ENCODE measurements at regions not wholly inside any gene's neighbourhood (a gene's known extent, or its start where the extent isn't known, plus 50 kb on each side); places are given as distances from the start of the nearest gene placed in this dataset.

DNA sequence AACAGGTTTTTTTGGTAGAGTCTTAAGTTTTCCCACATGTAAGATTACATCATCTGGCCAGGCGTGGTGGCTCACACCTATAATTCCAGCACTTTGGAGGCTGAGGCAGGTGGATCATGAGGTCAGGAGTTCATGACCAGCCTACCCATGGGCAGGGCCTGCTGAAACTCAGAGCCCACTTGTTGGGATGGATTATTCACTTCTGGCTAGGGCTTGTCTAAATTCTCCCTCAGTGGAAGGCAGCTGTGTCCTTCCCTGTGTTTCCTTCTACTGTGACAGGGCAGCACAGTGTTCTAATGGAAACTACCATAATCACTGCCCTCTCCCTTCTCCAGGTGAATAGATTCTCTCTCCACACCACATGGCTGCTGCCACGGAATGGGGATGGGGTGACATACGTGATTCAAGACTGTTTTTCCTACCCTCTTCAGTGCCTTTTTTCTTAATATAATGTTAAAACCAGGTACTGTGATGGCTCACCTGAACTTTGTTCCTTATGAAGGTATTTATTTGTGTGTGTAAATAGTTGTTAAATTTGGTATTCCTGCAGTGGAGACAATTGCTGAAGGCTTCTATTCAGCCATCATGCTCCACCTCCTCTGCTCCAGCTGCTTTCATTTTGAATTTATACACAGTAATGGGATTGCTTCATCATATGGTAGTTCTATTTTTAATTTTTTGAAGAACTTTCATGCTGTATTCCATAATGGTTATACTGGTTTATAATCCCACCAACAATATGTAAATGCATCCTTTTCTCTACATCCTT lies 287.2 kb upstream of the HS3ST1 start:
- DNase-seq = no peak
- H3K36me3 ChIP-seq = no peaks in the 10 kb centered on the region
- no peaks in the 10 kb centered on the region for H3K4me1 ChIP-seq
- H3K4me3 ChIP-seq = no peak overlapping the region
- no peaks in the 10 kb centered on the region for H3K9me3 ChIP-seq
- H3K9ac ChIP-seq (ENCODE audit: low read depth in 2 of 2, low read length in 2 of 2) = no peak overlapping the region
- intact Hi-C loops (cut with DNase I) = loop anchor here (10.0 kb wide), 1 partner anchor 281 kb away; no protein-coding TSS in a partner anchor
- TF ChIP-seq, protein P1, sequence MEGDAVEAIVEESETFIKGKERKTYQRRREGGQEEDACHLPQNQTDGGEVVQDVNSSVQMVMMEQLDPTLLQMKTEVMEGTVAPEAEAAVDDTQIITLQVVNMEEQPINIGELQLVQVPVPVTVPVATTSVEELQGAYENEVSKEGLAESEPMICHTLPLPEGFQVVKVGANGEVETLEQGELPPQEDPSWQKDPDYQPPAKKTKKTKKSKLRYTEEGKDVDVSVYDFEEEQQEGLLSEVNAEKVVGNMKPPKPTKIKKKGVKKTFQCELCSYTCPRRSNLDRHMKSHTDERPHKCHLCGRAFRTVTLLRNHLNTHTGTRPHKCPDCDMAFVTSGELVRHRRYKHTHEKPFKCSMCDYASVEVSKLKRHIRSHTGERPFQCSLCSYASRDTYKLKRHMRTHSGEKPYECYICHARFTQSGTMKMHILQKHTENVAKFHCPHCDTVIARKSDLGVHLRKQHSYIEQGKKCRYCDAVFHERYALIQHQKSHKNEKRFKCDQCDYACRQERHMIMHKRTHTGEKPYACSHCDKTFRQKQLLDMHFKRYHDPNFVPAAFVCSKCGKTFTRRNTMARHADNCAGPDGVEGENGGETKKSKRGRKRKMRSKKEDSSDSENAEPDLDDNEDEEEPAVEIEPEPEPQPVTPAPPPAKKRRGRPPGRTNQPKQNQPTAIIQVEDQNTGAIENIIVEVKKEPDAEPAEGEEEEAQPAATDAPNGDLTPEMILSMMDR (IDR thresholded peaks at IDR 0.05) = no peak
- H3K27me3 ChIP-seq = no peaks in the 10 kb centered on the region
- no peak overlapping the region for H3K27ac ChIP-seq

DNA sequence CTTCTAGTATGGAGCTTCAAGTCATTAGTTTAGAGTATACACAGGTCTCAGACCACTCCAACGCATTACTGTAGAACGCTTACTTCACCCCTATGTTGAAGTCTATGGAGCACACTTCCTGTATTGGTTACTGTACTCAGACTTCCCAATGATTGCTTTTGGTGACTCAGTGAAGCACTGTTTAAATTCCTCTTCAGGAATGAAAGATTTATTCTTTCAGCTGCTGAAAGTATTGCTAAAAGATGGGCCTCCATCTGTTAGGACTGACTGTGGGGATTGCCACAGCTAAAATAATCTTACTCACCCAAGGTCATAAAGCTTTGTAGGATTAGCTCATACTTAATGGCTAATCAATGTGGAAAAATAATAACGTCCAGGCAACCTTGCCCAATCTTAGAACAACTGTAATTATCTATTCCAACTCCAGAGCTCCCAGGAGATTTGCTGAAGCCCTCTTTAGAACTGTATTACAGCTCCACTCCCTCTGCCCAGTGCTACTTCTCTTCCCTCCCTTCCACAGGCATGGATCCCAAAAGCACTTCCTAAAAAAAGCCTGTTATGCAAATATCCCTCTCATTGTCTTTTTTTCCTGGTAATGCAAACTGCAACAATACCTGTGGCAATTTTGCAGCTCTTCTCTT lies 281.9 kb upstream of the HS3ST1 start:
- H3K36me3 ChIP-seq = no peaks in the 10 kb centered on the region
- TF ChIP-seq, protein P1 (IDR thresholded peaks at IDR 0.05) = no peak
- intact Hi-C loops (cut with DNase I) = loop anchor here (10.0 kb wide), 1 partner anchor 276 kb away; no protein-coding TSS in a partner anchor
- H3K27me3 ChIP-seq = no peaks in the 10 kb centered on the region
- no peak overlapping the region for H3K27ac ChIP-seq
- no peak overlapping the region for H3K4me3 ChIP-seq
- H3K9me3 ChIP-seq = no peaks in the 10 kb centered on the region
- H3K9ac ChIP-seq (ENCODE audit: low read depth in 2 of 2, low read length in 2 of 2) = no peak overlapping the region
- no peak for DNase-seq
- no peaks in the 10 kb centered on the region for H3K4me1 ChIP-seq

DNA sequence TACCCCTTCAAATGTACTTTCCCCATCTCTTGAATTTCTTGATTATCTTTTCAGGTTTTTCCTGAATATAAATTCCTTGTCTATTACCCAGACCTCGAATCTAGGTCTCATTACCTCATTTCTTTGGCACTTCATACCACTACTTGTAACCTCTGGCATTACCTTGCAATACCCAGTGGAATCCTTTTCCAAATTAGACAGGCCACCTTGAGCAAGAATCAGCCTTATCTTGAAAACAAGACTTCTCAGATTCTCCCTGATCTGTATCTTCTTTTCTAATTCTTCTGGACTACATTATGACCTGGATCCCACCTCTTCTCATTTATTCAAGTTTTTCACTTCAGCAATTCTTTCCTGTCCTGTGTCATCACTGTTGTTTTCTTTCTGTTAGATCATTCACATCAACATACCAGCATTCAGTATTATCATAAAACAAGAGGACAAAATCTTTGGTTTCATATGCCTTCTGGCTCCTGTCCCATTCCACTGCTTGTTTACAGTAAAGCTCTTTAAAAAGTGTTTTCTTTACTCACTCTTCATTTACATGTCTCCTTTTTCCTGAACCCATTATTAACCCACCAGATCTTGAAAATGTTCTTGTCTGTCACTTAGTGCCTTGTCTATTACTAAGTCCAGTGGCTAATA lies 275.6 kb upstream of the HS3ST1 start:
- H3K27me3 ChIP-seq = no peaks in the 10 kb centered on the region
- TF ChIP-seq, protein P1 (IDR thresholded peaks at IDR 0.05) = no peak
- H3K4me3 ChIP-seq = no peak overlapping the region
- H3K27ac ChIP-seq = no peak overlapping the region
- DNase-seq = no peak
- H3K36me3 ChIP-seq = no peaks in the 10 kb centered on the region
- intact Hi-C loops (cut with DNase I) = no loop called here
- no peaks in the 10 kb centered on the region for H3K4me1 ChIP-seq
- no peak overlapping the region for H3K9ac ChIP-seq (ENCODE audit: low read depth in 2 of 2, low read length in 2 of 2)
- no peaks in the 10 kb centered on the region for H3K9me3 ChIP-seq

DNA sequence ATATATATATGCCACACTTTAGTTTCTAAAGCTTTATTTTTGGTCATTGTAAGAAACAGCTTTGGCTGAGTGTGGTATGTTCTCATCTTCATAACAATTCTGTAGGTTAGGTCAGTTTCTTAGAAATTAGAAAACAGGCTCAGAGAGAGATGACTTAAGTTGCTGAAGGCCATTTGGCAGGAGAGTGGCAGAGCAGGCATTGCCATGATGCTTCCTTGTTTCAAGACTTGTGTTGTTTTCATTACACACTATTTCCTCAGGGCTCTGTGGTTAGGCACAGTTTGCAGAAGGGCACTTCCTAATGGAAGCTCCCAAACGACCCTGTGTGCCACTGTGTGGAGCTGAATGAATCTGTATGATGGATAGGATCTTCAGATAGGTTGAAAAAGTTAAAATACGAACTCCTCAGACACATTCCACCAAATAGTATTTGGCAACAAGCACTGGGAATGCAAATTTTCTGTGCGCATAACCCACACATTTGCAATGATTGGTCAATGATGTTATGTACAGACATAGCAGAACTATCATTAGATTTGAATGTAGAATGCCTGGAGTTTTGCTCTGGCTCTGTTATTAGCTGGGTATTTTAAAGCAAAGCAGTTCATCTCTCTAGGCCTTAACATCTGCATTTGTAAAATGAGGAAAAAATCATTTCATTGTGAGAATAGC lies 274.3 kb upstream of the HS3ST1 start:
- TF ChIP-seq, protein P1 (IDR thresholded peaks at IDR 0.05) = no peak
- DNase-seq = no peak
- Histone ChIP-seq H3K27me3 (no peaks in the 10 kb centered on the region), H3K4me1 (no peaks in the 10 kb centered on the region), H3K27ac (no peak overlapping the region), H3K4me3 (no peak overlapping the region), H3K36me3 (no peaks in the 10 kb centered on the region), H3K9ac (ENCODE audit: low read depth in 2 of 2, low read length in 2 of 2) (no peak overlapping the region), H3K9me3 (no peaks in the 10 kb centered on the region)
- intact Hi-C loops (cut with DNase I) = no loop called here

DNA sequence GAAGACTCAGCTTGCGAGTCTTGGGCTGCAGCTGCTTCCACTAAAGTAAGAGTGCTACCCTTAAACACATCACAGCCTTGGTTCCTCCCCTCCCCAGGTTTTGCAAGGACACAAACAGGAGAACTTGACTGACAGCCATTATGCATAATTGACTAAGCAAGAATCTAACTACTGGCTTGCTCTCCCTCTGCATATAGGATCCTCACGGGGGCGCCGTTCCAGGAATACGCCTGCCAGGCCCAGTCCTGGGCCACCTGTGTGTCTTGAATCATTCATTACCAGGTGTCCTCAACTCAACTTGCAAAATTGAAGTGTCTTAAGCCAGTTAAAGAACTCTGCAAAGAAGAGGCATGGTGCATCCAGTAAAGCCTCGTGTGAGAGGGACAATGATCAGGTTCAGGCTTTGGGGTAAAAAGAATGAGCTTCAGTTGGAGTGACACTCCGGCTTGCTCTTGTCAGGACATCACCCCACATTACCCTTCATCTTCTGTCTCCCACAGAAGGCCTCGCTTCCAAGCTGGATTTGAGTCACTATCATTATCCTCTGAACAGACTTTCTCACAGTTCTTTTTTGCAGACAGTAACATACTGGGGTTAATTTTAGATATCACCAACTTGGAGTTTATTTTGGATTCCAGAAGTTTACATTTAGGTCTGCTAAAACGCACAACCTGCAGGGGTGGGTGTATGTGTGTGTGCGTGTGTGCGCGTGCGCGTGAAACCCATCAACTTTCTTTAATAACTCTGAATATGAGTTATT lies 273.5 kb upstream of the HS3ST1 start:
- H3K27me3 ChIP-seq = no peaks in the 10 kb centered on the region
- no peak overlapping the region for H3K4me3 ChIP-seq
- no peak for DNase-seq

More for the DNA sequence above, 273.5 kb upstream of the HS3ST1 start:
- TF ChIP-seq, protein P1 (IDR thresholded peaks at IDR 0.05) = no peak
- no peaks in the 10 kb centered on the region for H3K4me1 ChIP-seq
- no peak overlapping the region for H3K27ac ChIP-seq
- H3K9me3 ChIP-seq = no peaks in the 10 kb centered on the region
- intact Hi-C loops (cut with DNase I) = no loop called here
- no peaks in the 10 kb centered on the region for H3K36me3 ChIP-seq
- H3K9ac ChIP-seq (ENCODE audit: low read depth in 2 of 2, low read length in 2 of 2) = no peak overlapping the region

Data from colonic mucosa (tissue), 4 donors.